ENCODE measurements at regions not wholly inside any gene's neighbourhood (a gene's known extent, or its start where the extent isn't known, plus 50 kb on each side); places are given as distances from the start of the nearest gene placed in this dataset.

DNA sequence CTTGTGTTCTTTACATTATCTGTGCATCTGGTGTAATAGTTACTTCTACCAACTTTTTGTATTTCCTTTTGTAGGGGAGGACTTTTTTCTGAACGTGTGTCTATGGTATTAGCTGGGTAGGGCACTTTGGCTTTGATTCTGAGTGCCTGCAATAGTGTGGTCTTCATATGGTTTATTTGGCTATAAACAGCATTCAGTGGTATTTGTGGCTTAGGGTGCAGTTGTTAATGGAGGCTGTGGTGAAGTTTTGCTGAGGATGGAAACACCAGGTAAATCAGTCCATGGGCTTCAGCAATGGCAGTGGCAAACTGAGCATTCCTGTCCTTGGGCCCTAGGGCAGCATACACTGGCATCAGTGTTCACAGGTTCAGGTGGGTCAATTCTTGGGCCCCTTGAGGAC, 230.6 kb upstream of the CTNNB1 start:
- Histone ChIP-seq H3K9me3 (ENCODE audit: control insufficient read depth, low read length) (no peaks in the 10 kb centered on the region), H3K9ac (ENCODE audit: extremely low read depth, low read length, poor library complexity, severe bottlenecking) (no peak overlapping the region), H3K36me3 (ENCODE audit: control insufficient read depth, insufficient read depth, low read length) (no peaks in the 10 kb centered on the region), H3K4me1 (ENCODE audit: control insufficient read depth, insufficient read depth, low read length) (no peaks in the 10 kb centered on the region), H3K27ac (ENCODE audit: low read depth, low read length) (no peak overlapping the region), H3K27me3 (ENCODE audit: control insufficient read depth, insufficient read depth, low read length, poor library complexity, severe bottlenecking) (no peaks in the 10 kb centered on the region), H3K4me3 (ENCODE audit: low read length) (no peak overlapping the region)
- no peaks in the 10 kb centered on the region for H3K27me3 Mint-ChIP-seq (ENCODE audit: insufficient read depth)
- H3K27ac Mint-ChIP-seq = no peak overlapping the region
- no peaks in the 10 kb centered on the region for H3K4me1 Mint-ChIP-seq
- TF ChIP-seq, protein P1, sequence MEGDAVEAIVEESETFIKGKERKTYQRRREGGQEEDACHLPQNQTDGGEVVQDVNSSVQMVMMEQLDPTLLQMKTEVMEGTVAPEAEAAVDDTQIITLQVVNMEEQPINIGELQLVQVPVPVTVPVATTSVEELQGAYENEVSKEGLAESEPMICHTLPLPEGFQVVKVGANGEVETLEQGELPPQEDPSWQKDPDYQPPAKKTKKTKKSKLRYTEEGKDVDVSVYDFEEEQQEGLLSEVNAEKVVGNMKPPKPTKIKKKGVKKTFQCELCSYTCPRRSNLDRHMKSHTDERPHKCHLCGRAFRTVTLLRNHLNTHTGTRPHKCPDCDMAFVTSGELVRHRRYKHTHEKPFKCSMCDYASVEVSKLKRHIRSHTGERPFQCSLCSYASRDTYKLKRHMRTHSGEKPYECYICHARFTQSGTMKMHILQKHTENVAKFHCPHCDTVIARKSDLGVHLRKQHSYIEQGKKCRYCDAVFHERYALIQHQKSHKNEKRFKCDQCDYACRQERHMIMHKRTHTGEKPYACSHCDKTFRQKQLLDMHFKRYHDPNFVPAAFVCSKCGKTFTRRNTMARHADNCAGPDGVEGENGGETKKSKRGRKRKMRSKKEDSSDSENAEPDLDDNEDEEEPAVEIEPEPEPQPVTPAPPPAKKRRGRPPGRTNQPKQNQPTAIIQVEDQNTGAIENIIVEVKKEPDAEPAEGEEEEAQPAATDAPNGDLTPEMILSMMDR (conservative IDR thresholded peaks at IDR 0.05) = no peak
- WGBS, 2 experiments (ENCODE audit: insufficient coverage in 1 of 2, insufficient read length in 1 of 2) = 83% methylated on average over 1 of the region's 1 CpG; no CpG with 5 or more reads in 1 of the 2 experiments
- no peaks in the 10 kb centered on the region for H3K36me3 Mint-ChIP-seq (ENCODE audit: low read depth)
- H3K9me3 Mint-ChIP-seq = peaks cover 9% of the 10 kb centered on the region
- DNase-seq = no peak
- no peak overlapping the region for H3K4me3 Mint-ChIP-seq

DNA sequence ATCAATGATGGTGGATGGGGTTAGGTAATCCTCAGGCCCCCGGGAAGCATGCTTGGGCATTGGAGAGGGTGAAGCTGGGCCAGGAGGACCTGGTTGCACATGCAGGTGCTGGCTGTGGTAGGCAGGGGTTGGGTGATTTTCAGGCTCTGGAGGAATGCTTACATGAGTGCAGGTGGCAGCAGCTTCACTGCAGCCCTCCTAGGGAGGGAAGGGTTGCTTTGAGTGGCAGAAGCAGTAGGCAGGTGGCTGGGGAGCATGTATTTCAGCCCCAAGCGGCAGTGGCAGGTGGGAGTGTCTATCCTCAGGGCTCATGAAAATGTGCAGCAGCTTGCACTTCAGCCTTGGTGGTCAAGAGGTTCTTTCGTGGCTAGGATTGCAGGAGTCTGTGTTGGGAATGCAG, 230.0 kb upstream of the CTNNB1 start:
- H3K27me3 Mint-ChIP-seq (ENCODE audit: insufficient read depth) = no peaks in the 10 kb centered on the region
- Histone ChIP-seq H3K4me1 (ENCODE audit: control insufficient read depth, insufficient read depth, low read length) (no peaks in the 10 kb centered on the region), H3K36me3 (ENCODE audit: control insufficient read depth, insufficient read depth, low read length) (no peaks in the 10 kb centered on the region), H3K27me3 (ENCODE audit: control insufficient read depth, insufficient read depth, low read length, poor library complexity, severe bottlenecking) (no peaks in the 10 kb centered on the region), H3K9me3 (ENCODE audit: control insufficient read depth, low read length) (no peaks in the 10 kb centered on the region), H3K27ac (ENCODE audit: low read depth, low read length) (no peak overlapping the region), H3K4me3 (ENCODE audit: low read length) (no peak overlapping the region), H3K9ac (ENCODE audit: extremely low read depth, low read length, poor library complexity, severe bottlenecking) (no peak overlapping the region)
- 90 to 93% methylated on average over 2 to 3 of the region's 3 CpGs for WGBS, 2 experiments (ENCODE audit: insufficient coverage in 1 of 2, insufficient read length in 1 of 2)
- H3K4me1 Mint-ChIP-seq = no peaks in the 10 kb centered on the region
- TF ChIP-seq, protein P1 (conservative IDR thresholded peaks at IDR 0.05) = no peak
- H3K36me3 Mint-ChIP-seq (ENCODE audit: low read depth) = no peaks in the 10 kb centered on the region
- DNase-seq = no peak
- no peak overlapping the region for H3K27ac Mint-ChIP-seq
- H3K4me3 Mint-ChIP-seq = no peak overlapping the region
- H3K9me3 Mint-ChIP-seq = peaks cover 4% of the 10 kb centered on the region

GRCh38 chr3:40969756-40970466, 229.4 kb upstream of the CTNNB1 start:
- no peak overlapping the region for H3K27ac ChIP-seq (ENCODE audit: low read depth, low read length)
- 88 to 100% methylated on average over 1 of the region's 3 CpGs for WGBS, 2 experiments (ENCODE audit: insufficient coverage in 1 of 2, insufficient read length in 1 of 2)
- no peaks in the 10 kb centered on the region for H3K27me3 Mint-ChIP-seq (ENCODE audit: insufficient read depth)

More at GRCh38 chr3:40969756-40970466, 229.4 kb upstream of the CTNNB1 start:
- Mint-ChIP-seq H3K4me1 (no peaks in the 10 kb centered on the region), H3K27ac (no peak overlapping the region), H3K36me3 (ENCODE audit: low read depth) (no peaks in the 10 kb centered on the region), H3K4me3 (no peak overlapping the region), H3K9me3 (peaks cover 3% of the 10 kb centered on the region)
- DNase-seq = no peak
- no peak overlapping the region for H3K9ac ChIP-seq (ENCODE audit: extremely low read depth, low read length, poor library complexity, severe bottlenecking)
- no peaks in the 10 kb centered on the region for H3K4me1 ChIP-seq (ENCODE audit: control insufficient read depth, insufficient read depth, low read length)
- H3K9me3 ChIP-seq (ENCODE audit: control insufficient read depth, low read length) = no peaks in the 10 kb centered on the region
- no peaks in the 10 kb centered on the region for H3K36me3 ChIP-seq (ENCODE audit: control insufficient read depth, insufficient read depth, low read length)
- no peak overlapping the region for H3K4me3 ChIP-seq (ENCODE audit: low read length)
- H3K27me3 ChIP-seq (ENCODE audit: control insufficient read depth, insufficient read depth, low read length, poor library complexity, severe bottlenecking) = no peaks in the 10 kb centered on the region
- TF ChIP-seq, protein P1 (conservative IDR thresholded peaks at IDR 0.05) = no peak

Measured in endodermal cell (in vitro differentiated cells).